HCT116 (cell line): ENCODE measurements at regions not wholly inside any gene's neighbourhood (a gene's known extent, or its start where the extent isn't known, plus 50 kb on each side); places are given as distances from the start of the nearest gene placed in this dataset.

Experiments
- ATAC-seq: fragments of 200-7000 bp; cut with Tn5 transposase; 2 replicates; pipeline ENCODE4 v1.9.1; 2020; ENCODE audit warnings: mild to moderate bottlenecking, moderate library complexity
- BruUV-seq: library from RNA; stranded (reverse); fragments of 400-500 nt; replicated peaks from 2 replicates; lab custom pipeline; 2021; lab: Mats Ljungman, UMichigan
- CTCF ChIA-PET: fragments of 300-600 bp; sonication (Branson Sonifier 250); formaldehyde crosslinking; loops from one replicate; lab custom pipeline; 2021; ENCODE audit warnings: antibody characterized with exemption; lab: Charles Lee
- POLR2A ChIA-PET: fragments of 300-600, 350-600 bp; sonication (Branson Sonifier 250); formaldehyde crosslinking; loops from one replicate; lab custom pipeline; 2021; ENCODE audit warnings: antibody characterized with exemption; lab: Charles Lee
- RAD21 ChIA-PET, 2 experiments: fragments of 300-600 bp; sonication (Branson Sonifier 250); formaldehyde crosslinking; loops; one replicate each; lab custom pipeline; 2023; ENCODE audit warnings: low total read pairs in 2 of 2; ENCODE audit not compliant: uncharacterized antibody in 2 of 2, unreplicated experiment in 2 of 2, low non-redundant PET in 1 of 2; lab: Charles Lee
- DNase-seq: peaks from one replicate; pipeline ENCODE4 v3.0.0-alpha.2; 2010; ENCODE audit warnings: low read depth, low spot score
- H2AFZ ChIP-seq: fragments of 200-600 bp; shearing (Covaris generic), sonication (generic); 2 replicates; pipeline ENCODE4 v1.6.1; 2017; ENCODE audit warnings: low read depth, mixed run types, mixed read lengths, antibody characterized with exemption, low read length; ENCODE audit not compliant: poor library complexity, severe bottlenecking
- H3K27ac ChIP-seq: 2 replicates; pipeline ENCODE4 v1.5.1; 2012; ENCODE audit warnings: low read depth, low read length
- H3K27me3 ChIP-seq: fragments of 200-600 bp; sonication (generic); 2 replicates; pipeline ENCODE4 v1.6.1; 2016; ENCODE audit warnings: mixed run types, low read length, mixed read lengths; ENCODE audit not compliant: insufficient read depth
- H3K36me3 ChIP-seq, 2 experiments: fragments of 200-500 bp in 1 of 2; fragments of 200-600 bp in 1 of 2; sonication (Bioruptor generic) in 1 of 2; sonication (generic) in 1 of 2; 2 replicates each; pipeline versions ENCODE4 v1.5.1 to v1.6.1; 2014 to 2016; ENCODE audit warnings: low read length in 2 of 2, inconsistent platforms in 1 of 2, mixed read lengths in 1 of 2, mixed run types in 1 of 2; ENCODE audit not compliant: insufficient read depth in 2 of 2, control insufficient read depth in 1 of 2
- H3K4me1 ChIP-seq, 2 experiments: fragments of 200-600 bp in 1 of 2; sonication (generic) in 1 of 2; 2 replicates each; pipeline versions ENCODE4 v1.5.1 to v1.6.1; 2012 to 2017; ENCODE audit warnings: low read length in 2 of 2, inconsistent platforms in 1 of 2, mild to moderate bottlenecking in 1 of 2, mixed read lengths in 1 of 2, mixed run types in 1 of 2, moderate library complexity in 1 of 2; ENCODE audit not compliant: insufficient read depth in 2 of 2, control insufficient read depth in 1 of 2
- H3K4me2 ChIP-seq: fragments of 200-600 bp; sonication (generic); 2 replicates; pipeline ENCODE4 v1.6.1; 2017; ENCODE audit warnings: mixed run types, low read length, mixed read lengths
- H3K4me3 ChIP-seq, 2 experiments: fragments of 200-600 bp in 1 of 2; sonication (generic) in 1 of 2; replicated peaks in 1 of 2; 2 replicates each; pipeline ENCODE4 v1.5.1; 2011 to 2016; ENCODE audit warnings: low read length in 2 of 2, control low read depth in 1 of 2, low read depth in 1 of 2, mild to moderate bottlenecking in 1 of 2, mixed read lengths in 1 of 2, mixed run types in 1 of 2
- H3K79me2 ChIP-seq: fragments of 200-600 bp; sonication (generic); 2 replicates; pipeline ENCODE4 v1.6.1; 2017; ENCODE audit warnings: mild to moderate bottlenecking, mixed run types, low read length, moderate library complexity, mixed read lengths; ENCODE audit not compliant: insufficient read depth
- H3K9ac ChIP-seq: fragments of 200-600 bp; sonication (generic); 2 replicates; pipeline ENCODE4 v1.6.1; 2016; ENCODE audit warnings: low read length, mixed read lengths
- H3K9me2 ChIP-seq: fragments of 200-600 bp; sonication (generic), shearing (Covaris generic); 2 replicates; pipeline ENCODE4 v1.6.1; 2017; ENCODE audit warnings: mixed run types, mild to moderate bottlenecking, moderate library complexity; ENCODE audit not compliant: insufficient read depth
- H3K9me3 ChIP-seq, 2 experiments: fragments of 200-500 bp in 1 of 2; fragments of 200-600 bp in 1 of 2; sonication (Bioruptor generic) in 1 of 2; sonication (generic) in 1 of 2; 2 replicates each; pipeline ENCODE4 v1.6.1; 2014 to 2017; ENCODE audit warnings: low read length in 2 of 2, mixed read lengths in 2 of 2, inconsistent platforms in 1 of 2, low read depth in 1 of 2, mild to moderate bottlenecking in 1 of 2, mixed run types in 1 of 2, moderate library complexity in 1 of 2; ENCODE audit not compliant: control insufficient read depth in 1 of 2, insufficient read depth in 1 of 2
- H4K20me1 ChIP-seq: fragments of 200-600 bp; sonication (generic), shearing (Covaris generic); 2 replicates; pipeline ENCODE4 v1.6.1; 2017; ENCODE audit warnings: mixed run types, mild to moderate bottlenecking, moderate library complexity; ENCODE audit not compliant: insufficient read depth
- CBX3 ChIP-seq: IDR thresholded peaks from 2 replicates; pipeline ENCODE4 v1.6.1; 2012; ENCODE audit warnings: low read depth
- EGR1 ChIP-seq: IDR thresholded peaks from 2 replicates; pipeline ENCODE4 v1.6.1; 2012; ENCODE audit warnings: low read depth
- ELF1 ChIP-seq: IDR thresholded peaks from 2 replicates; pipeline ENCODE4 v1.6.1; 2012; ENCODE audit warnings: low read depth, borderline replicate concordance
- FOSL1 ChIP-seq: IDR thresholded peaks from 2 replicates; pipeline ENCODE4 v1.6.1; 2012; ENCODE audit warnings: low read depth
- JUND ChIP-seq: IDR thresholded peaks from 2 replicates; pipeline ENCODE4 v1.6.1; 2012
- MAX ChIP-seq: IDR thresholded peaks from 2 replicates; pipeline ENCODE4 v1.6.1; 2012
- REST ChIP-seq: IDR thresholded peaks from 2 replicates; pipeline ENCODE4 v1.6.1; 2012; ENCODE audit warnings: low read depth
- SIN3A ChIP-seq: IDR thresholded peaks from 2 replicates; pipeline ENCODE4 v1.6.1; 2012; ENCODE audit warnings: low read depth
- ZFX ChIP-seq: fragments of 450-650 bp; IDR thresholded peaks from 2 replicates; pipeline ENCODE4 v1.6.1; 2017
- ZNF274 ChIP-seq: fragments of 200-500 bp; sonication (Bioruptor generic); IDR thresholded peaks from 2 replicates; pipeline ENCODE4 v1.6.1; 2014; ENCODE audit warnings: mild to moderate bottlenecking, low read depth, low read length, inconsistent platforms
- intact Hi-C: fragments of 100-400 bp; cut with micrococcal nuclease; formaldehyde crosslinking; loops from 2 replicates; pipeline ENCODE4 v1.10.0; 2022
- TF ChIP-seq, protein P1 (sequence below): IDR thresholded peaks from 2 replicates; pipeline ENCODE4 v1.6.1; 2012

DNA sequence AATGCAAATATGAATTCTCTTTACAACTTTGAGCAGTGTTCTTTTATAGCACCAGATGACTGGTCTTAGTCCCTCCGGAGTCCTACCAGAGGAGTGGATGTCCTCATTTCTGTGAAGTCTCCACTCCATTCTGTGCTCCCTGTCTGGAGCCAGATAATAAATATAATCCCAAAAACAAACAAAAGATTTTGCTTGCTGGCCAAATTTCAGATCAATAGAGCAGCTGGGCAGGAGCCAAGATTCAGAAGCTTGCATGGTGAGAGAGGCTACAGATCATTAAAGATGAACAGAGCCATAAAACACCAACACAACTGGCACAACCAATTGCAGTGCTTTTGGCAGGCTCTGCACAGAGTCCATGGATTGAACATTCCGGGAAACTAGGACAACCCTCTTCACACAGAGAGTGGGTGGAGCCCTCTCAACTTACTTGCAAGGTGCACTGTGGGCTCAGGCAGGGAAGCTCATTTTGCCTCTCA, 231.5 kb upstream of the SNX7 start:
- intact Hi-C loops = no loop called here
- POLR2A ChIA-PET = no interaction called here
- Histone ChIP-seq H3K4me1 (peaks cover 0 to 8% of the 10 kb centered on the region in 2 experiments; a peak in 1 of 4 replicates), H3K4me3 (no peak overlapping the region), H3K36me3 (no peaks in the 10 kb centered on the region), H4K20me1 (no peaks in the 10 kb centered on the region), H3K9ac (no peak overlapping the region), H3K9me2 (no peaks in the 10 kb centered on the region), H2AFZ (no peak overlapping the region), H3K9me3 (no peaks in the 10 kb centered on the region), H3K4me2 (no peak overlapping the region), H3K79me2 (no peaks in the 10 kb centered on the region), H3K27me3 (no peaks in the 10 kb centered on the region), H3K27ac (no peak overlapping the region)
- RAD21 ChIA-PET = no interaction called here
- no TSS peak for BruUV-seq
- TF ChIP-seq CBX3 (no peak), REST (no peak), ELF1 (no peak), FOSL1 (no peak), JUND (no peak), EGR1 (no peak), ZNF274 (no peak), MAX (no peak), ZFX (no peak), SIN3A (no peak)
- TF ChIP-seq, protein P1, sequence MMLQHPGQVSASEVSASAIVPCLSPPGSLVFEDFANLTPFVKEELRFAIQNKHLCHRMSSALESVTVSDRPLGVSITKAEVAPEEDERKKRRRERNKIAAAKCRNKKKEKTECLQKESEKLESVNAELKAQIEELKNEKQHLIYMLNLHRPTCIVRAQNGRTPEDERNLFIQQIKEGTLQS = no peak
- ATAC-seq (peak; percentile 47; the same call in 1 of the 2 replicates), DNase-seq (no peak)
- CTCF ChIA-PET = no interaction called here
